GM23338 (cell line): ENCODE measurements at regions not wholly inside any gene's neighbourhood (a gene's known extent, or its start where the extent isn't known, plus 50 kb on each side); places are given as distances from the start of the nearest gene placed in this dataset.

Source experiments
- ATAC-seq: fragments of 200-7000 bp; cut with Tn5 transposase; 3 replicates; pipeline ENCODE4 v1.9.1; 2020
- DNase-seq: peaks from one replicate; pipeline ENCODE4 v3.0.0-alpha.2; 2015; ENCODE audit warnings: low spot score
- H2AFZ ChIP-seq: fragments of 200-600 bp; sonication (generic); 2 replicates; pipeline ENCODE4 v1.8.0; 2016; ENCODE audit warnings: antibody characterized with exemption, mild to moderate bottlenecking, moderate library complexity
- H3F3A ChIP-seq: fragments of 200-600 bp; sonication (generic); replicated peaks from 2 replicates; pipeline ENCODE4 v1.8.0; 2017; ENCODE audit warnings: antibody characterized with exemption, mixed run types, low read depth
- H3K27ac ChIP-seq: fragments of 200-600 bp; sonication (generic); 2 replicates; pipeline ENCODE4 v1.6.1; 2016; ENCODE audit warnings: low read depth
- H3K27me3 ChIP-seq: fragments of 200-600 bp; sonication (generic); 2 replicates; pipeline ENCODE4 v1.8.0; 2016; ENCODE audit warnings: mild to moderate bottlenecking, mixed run types, moderate library complexity; ENCODE audit not compliant: insufficient read depth
- H3K36me3 ChIP-seq: fragments of 200-600 bp; sonication (generic); 2 replicates; pipeline ENCODE4 v1.8.0; 2016; ENCODE audit warnings: mild to moderate bottlenecking; ENCODE audit not compliant: insufficient read depth
- H3K4me1 ChIP-seq: fragments of 200-600 bp; sonication (generic); 2 replicates; pipeline ENCODE4 v1.8.0; 2016; ENCODE audit warnings: mild to moderate bottlenecking, moderate library complexity; ENCODE audit not compliant: insufficient read depth
- H3K4me2 ChIP-seq: fragments of 200-600 bp; sonication (generic); 2 replicates; pipeline ENCODE4 v1.7.1; 2017; ENCODE audit warnings: mixed run types
- H3K4me3 ChIP-seq: fragments of 200-600 bp; sonication (generic); 2 replicates; pipeline ENCODE4 v1.6.1; 2016; ENCODE audit warnings: mixed run types
- H3K79me2 ChIP-seq: fragments of 200-600 bp; sonication (generic); replicated peaks from 2 replicates; pipeline ENCODE4 v1.8.0; 2017; ENCODE audit warnings: mild to moderate bottlenecking; ENCODE audit not compliant: insufficient read depth
- H3K9me2 ChIP-seq: fragments of 200-600 bp; sonication (generic); 2 replicates; pipeline ENCODE4 v1.8.0; 2017; ENCODE audit not compliant: insufficient read depth
- H4K20me1 ChIP-seq: fragments of 200-600 bp; sonication (generic); replicated peaks from 2 replicates; pipeline ENCODE4 v1.8.0; 2017; ENCODE audit warnings: mild to moderate bottlenecking; ENCODE audit not compliant: insufficient read depth
- H3K27ac Mint-ChIP-seq: 2 replicates; pipeline ENCODE4 v1.8.0; 2020; ENCODE audit warnings: inconsistent platforms, mild to moderate bottlenecking, moderate library complexity, mixed read lengths
- H3K27me3 Mint-ChIP-seq: 3 replicates; pipeline ENCODE4 v1.8.0; 2022; ENCODE audit warnings: low read depth, mild to moderate bottlenecking, moderate library complexity, mixed read lengths, inconsistent platforms; ENCODE audit not compliant: insufficient read depth, poor library complexity
- H3K36me3 Mint-ChIP-seq: 3 replicates; pipeline ENCODE4 v1.8.0; 2021; ENCODE audit warnings: low read depth, mild to moderate bottlenecking, inconsistent platforms, moderate library complexity, mixed read lengths
- H3K4me1 Mint-ChIP-seq: 3 replicates; pipeline ENCODE4 v1.8.0; 2020; ENCODE audit warnings: mild to moderate bottlenecking, inconsistent platforms, mixed read lengths
- H3K4me3 Mint-ChIP-seq: 3 replicates; pipeline ENCODE4 v1.8.0; 2021; ENCODE audit warnings: moderate library complexity, mild to moderate bottlenecking, inconsistent platforms, mixed read lengths
- H3K9me3 Mint-ChIP-seq: 3 replicates; pipeline ENCODE4 v1.8.0; 2020; ENCODE audit warnings: moderate library complexity, mild to moderate bottlenecking, inconsistent platforms, mixed read lengths
- CREB1 ChIP-seq: fragments of 250-450 bp; sonication (Bioruptor Pico); IDR thresholded peaks from 2 replicates; pipeline ENCODE4 v1.5.0; 2020; ENCODE audit warnings: low read depth, mild to moderate bottlenecking, moderate library complexity
- CTCF ChIP-seq, 2 experiments: fragments of 200-600 bp in 1 of 2; sonication (generic) in 1 of 2; conservative IDR thresholded peaks; 2 replicates each; pipeline versions ENCODE4 v1.5.1 to v1.6.1; 2016 to 2017; ENCODE audit warnings: antibody characterized with exemption in 2 of 2, low read depth in 2 of 2, mild to moderate bottlenecking in 2 of 2, moderate library complexity in 1 of 2
- EZH2 ChIP-seq: fragments of 200-600 bp; sonication (generic); IDR thresholded peaks from one replicate; pipeline ENCODE4 v1.8.0; 2017; ENCODE audit warnings: antibody characterized with exemption, mild to moderate bottlenecking, low read depth; ENCODE audit not compliant: unreplicated experiment
- EZH2phosphoT487 ChIP-seq: fragments of 200-600 bp; sonication (generic); IDR thresholded peaks from one replicate; pipeline ENCODE4 v1.8.1; 2018; ENCODE audit warnings: antibody characterized with exemption; ENCODE audit not compliant: unreplicated experiment
- JUNB ChIP-seq: IDR thresholded peaks from one replicate; pipeline ENCODE4 v1.6.1; 2016; ENCODE audit warnings: antibody characterized with exemption; ENCODE audit not compliant: unreplicated experiment
- NANOG ChIP-seq: IDR thresholded peaks from 2 replicates; pipeline ENCODE4 v1.6.1; 2016; ENCODE audit warnings: antibody characterized with exemption, borderline replicate concordance
- POLR2AphosphoS5 ChIP-seq: IDR thresholded peaks from 2 replicates; pipeline ENCODE4 v1.6.1; 2016; ENCODE audit warnings: antibody characterized with exemption, low read depth
- STAT1 ChIP-seq: IDR thresholded peaks from one replicate; pipeline ENCODE4 v1.6.1; 2016; ENCODE audit warnings: antibody characterized with exemption; ENCODE audit not compliant: unreplicated experiment
- ZNF114 ChIP-seq: fragments of 250-450 bp; sonication (Bioruptor Pico); IDR thresholded peaks from 2 replicates; pipeline ENCODE4 v1.5.0; 2020; ENCODE audit warnings: mild to moderate bottlenecking, moderate library complexity
- ZNF331 ChIP-seq: fragments of 250-450 bp; sonication (Bioruptor Pico); IDR thresholded peaks from 2 replicates; pipeline ENCODE4 v1.5.0; 2020; ENCODE audit warnings: low read depth, mild to moderate bottlenecking, moderate library complexity
- TF ChIP-seq, protein P1 (sequence below): IDR thresholded peaks from 2 replicates; pipeline ENCODE4 v1.6.1; 2016; ENCODE audit warnings: antibody characterized with exemption
- TF ChIP-seq, protein P2 (sequence below): fragments of 250-450 bp; sonication (Bioruptor Pico); IDR thresholded peaks from 2 replicates; pipeline ENCODE4 v1.5.0; 2020; ENCODE audit warnings: mild to moderate bottlenecking, moderate library complexity
- TF ChIP-seq, protein P3 (sequence below): IDR thresholded peaks from one replicate; pipeline ENCODE4 v1.6.1; 2018; ENCODE audit warnings: antibody characterized with exemption; ENCODE audit not compliant: unreplicated experiment

- H3K27me3 Mint-ChIP-seq, result peaks cover 9% of the 10 kb centered on the region
- no peak overlapping the region for H2AFZ ChIP-seq
- no peak for ATAC-seq
- H3K4me3 ChIP-seq, result no peak overlapping the region
- H3K4me1 Mint-ChIP-seq, result peaks cover 8% of the 10 kb centered on the region; the same call in 2 of the 3 replicates
- no peak overlapping the region for H3K4me2 ChIP-seq
- peaks cover 3% of the 10 kb centered on the region; the same call in 1 of the 3 replicates for H3K36me3 Mint-ChIP-seq
- H3K36me3 ChIP-seq, result no peaks in the 10 kb centered on the region
- H3K9me2 ChIP-seq, result peaks cover 5% of the 10 kb centered on the region; the same call in 1 of the 2 replicates
- H3K27me3 ChIP-seq, result no peaks in the 10 kb centered on the region
- no peak for DNase-seq
- H3K27ac ChIP-seq, result no peak overlapping the region
- H4K20me1 ChIP-seq, result no peaks in the 10 kb centered on the region
- no peak for TF ChIP-seq ZNF114 (CRISPR knock-in tag)
- no peak for TF ChIP-seq STAT1
- no peak for TF ChIP-seq CTCF (conservative IDR thresholded peaks at IDR 0.05; ENCODE audit: low read depth in 2 of 2)
- TF ChIP-seq, protein P1, sequence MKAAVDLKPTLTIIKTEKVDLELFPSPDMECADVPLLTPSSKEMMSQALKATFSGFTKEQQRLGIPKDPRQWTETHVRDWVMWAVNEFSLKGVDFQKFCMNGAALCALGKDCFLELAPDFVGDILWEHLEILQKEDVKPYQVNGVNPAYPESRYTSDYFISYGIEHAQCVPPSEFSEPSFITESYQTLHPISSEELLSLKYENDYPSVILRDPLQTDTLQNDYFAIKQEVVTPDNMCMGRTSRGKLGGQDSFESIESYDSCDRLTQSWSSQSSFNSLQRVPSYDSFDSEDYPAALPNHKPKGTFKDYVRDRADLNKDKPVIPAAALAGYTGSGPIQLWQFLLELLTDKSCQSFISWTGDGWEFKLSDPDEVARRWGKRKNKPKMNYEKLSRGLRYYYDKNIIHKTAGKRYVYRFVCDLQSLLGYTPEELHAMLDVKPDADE, result no peak
- TF ChIP-seq POLR2AphosphoS5, result no peak
- TF ChIP-seq CREB1, result no peak
- no peak for TF ChIP-seq ZNF331 (CRISPR knock-in tag)
- TF ChIP-seq EZH2phosphoT487, result no peak
- no peak for TF ChIP-seq JUNB
- TF ChIP-seq, protein P2, sequence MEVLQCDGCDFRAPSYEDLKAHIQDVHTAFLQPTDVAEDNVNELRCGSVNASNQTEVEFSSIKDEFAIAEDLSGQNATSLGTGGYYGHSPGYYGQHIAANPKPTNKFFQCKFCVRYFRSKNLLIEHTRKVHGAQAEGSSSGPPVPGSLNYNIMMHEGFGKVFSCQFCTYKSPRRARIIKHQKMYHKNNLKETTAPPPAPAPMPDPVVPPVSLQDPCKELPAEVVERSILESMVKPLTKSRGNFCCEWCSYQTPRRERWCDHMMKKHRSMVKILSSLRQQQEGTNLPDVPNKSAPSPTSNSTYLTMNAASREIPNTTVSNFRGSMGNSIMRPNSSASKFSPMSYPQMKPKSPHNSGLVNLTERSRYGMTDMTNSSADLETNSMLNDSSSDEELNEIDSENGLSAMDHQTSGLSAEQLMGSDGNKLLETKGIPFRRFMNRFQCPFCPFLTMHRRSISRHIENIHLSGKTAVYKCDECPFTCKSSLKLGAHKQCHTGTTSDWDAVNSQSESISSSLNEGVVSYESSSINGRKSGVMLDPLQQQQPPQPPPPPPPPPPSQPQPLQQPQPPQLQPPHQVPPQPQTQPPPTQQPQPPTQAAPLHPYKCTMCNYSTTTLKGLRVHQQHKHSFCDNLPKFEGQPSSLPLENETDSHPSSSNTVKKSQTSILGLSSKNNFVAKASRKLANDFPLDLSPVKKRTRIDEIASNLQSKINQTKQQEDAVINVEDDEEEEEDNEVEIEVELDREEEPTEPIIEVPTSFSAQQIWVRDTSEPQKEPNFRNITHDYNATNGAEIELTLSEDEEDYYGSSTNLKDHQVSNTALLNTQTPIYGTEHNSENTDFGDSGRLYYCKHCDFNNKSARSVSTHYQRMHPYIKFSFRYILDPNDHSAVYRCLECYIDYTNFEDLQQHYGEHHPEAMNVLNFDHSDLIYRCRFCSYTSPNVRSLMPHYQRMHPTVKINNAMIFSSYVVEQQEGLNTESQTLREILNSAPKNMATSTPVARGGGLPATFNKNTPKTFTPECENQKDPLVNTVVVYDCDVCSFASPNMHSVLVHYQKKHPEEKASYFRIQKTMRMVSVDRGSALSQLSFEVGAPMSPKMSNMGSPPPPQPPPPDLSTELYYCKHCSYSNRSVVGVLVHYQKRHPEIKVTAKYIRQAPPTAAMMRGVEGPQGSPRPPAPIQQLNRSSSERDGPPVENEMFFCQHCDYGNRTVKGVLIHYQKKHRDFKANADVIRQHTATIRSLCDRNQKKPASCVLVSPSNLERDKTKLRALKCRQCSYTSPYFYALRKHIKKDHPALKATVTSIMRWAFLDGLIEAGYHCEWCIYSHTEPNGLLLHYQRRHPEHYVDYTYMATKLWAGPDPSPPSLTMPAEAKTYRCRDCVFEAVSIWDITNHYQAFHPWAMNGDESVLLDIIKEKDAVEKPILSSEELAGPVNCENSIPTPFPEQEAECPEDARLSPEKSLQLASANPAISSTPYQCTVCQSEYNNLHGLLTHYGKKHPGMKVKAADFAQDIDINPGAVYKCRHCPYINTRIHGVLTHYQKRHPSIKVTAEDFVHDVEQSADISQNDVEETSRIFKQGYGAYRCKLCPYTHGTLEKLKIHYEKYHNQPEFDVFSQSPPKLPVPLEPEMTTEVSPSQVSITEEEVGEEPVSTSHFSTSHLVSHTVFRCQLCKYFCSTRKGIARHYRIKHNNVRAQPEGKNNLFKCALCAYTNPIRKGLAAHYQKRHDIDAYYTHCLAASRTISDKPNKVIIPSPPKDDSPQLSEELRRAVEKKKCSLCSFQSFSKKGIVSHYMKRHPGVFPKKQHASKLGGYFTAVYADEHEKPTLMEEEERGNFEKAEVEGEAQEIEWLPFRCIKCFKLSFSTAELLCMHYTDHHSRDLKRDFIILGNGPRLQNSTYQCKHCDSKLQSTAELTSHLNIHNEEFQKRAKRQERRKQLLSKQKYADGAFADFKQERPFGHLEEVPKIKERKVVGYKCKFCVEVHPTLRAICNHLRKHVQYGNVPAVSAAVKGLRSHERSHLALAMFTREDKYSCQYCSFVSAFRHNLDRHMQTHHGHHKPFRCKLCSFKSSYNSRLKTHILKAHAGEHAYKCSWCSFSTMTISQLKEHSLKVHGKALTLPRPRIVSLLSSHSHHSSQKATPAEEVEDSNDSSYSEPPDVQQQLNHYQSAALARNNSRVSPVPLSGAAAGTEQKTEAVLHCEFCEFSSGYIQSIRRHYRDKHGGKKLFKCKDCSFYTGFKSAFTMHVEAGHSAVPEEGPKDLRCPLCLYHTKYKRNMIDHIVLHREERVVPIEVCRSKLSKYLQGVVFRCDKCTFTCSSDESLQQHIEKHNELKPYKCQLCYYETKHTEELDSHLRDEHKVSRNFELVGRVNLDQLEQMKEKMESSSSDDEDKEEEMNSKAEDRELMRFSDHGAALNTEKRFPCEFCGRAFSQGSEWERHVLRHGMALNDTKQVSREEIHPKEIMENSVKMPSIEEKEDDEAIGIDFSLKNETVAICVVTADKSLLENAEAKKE (CRISPR knock-in tag), result no peak
- TF ChIP-seq EZH2, result no peak
- TF ChIP-seq NANOG, result no peak
- TF ChIP-seq, protein P3, sequence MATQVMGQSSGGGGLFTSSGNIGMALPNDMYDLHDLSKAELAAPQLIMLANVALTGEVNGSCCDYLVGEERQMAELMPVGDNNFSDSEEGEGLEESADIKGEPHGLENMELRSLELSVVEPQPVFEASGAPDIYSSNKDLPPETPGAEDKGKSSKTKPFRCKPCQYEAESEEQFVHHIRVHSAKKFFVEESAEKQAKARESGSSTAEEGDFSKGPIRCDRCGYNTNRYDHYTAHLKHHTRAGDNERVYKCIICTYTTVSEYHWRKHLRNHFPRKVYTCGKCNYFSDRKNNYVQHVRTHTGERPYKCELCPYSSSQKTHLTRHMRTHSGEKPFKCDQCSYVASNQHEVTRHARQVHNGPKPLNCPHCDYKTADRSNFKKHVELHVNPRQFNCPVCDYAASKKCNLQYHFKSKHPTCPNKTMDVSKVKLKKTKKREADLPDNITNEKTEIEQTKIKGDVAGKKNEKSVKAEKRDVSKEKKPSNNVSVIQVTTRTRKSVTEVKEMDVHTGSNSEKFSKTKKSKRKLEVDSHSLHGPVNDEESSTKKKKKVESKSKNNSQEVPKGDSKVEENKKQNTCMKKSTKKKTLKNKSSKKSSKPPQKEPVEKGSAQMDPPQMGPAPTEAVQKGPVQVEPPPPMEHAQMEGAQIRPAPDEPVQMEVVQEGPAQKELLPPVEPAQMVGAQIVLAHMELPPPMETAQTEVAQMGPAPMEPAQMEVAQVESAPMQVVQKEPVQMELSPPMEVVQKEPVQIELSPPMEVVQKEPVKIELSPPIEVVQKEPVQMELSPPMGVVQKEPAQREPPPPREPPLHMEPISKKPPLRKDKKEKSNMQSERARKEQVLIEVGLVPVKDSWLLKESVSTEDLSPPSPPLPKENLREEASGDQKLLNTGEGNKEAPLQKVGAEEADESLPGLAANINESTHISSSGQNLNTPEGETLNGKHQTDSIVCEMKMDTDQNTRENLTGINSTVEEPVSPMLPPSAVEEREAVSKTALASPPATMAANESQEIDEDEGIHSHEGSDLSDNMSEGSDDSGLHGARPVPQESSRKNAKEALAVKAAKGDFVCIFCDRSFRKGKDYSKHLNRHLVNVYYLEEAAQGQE, result no peak
- no peak overlapping the region for H3K4me3 Mint-ChIP-seq
- H3F3A ChIP-seq, result no peaks in the 10 kb centered on the region
- H3K27ac Mint-ChIP-seq, result no peak overlapping the region
- H3K79me2 ChIP-seq, result no peaks in the 10 kb centered on the region
- no peaks in the 10 kb centered on the region for H3K4me1 ChIP-seq
- peaks cover 4% of the 10 kb centered on the region; the same call in 1 of the 3 replicates for H3K9me3 Mint-ChIP-seq
These were observed 110.1 kb upstream of the SMIM23 start for GRCh38 chr5:171675511-171675910.
